ENCODE measurements at regions not wholly inside any gene's neighbourhood (a gene's known extent, or its start where the extent isn't known, plus 50 kb on each side); places are given as distances from the start of the nearest gene placed in this dataset.
A peak's percentile ranks its signal among the peaks of the same experiment; 100 is the strongest.

DNA sequence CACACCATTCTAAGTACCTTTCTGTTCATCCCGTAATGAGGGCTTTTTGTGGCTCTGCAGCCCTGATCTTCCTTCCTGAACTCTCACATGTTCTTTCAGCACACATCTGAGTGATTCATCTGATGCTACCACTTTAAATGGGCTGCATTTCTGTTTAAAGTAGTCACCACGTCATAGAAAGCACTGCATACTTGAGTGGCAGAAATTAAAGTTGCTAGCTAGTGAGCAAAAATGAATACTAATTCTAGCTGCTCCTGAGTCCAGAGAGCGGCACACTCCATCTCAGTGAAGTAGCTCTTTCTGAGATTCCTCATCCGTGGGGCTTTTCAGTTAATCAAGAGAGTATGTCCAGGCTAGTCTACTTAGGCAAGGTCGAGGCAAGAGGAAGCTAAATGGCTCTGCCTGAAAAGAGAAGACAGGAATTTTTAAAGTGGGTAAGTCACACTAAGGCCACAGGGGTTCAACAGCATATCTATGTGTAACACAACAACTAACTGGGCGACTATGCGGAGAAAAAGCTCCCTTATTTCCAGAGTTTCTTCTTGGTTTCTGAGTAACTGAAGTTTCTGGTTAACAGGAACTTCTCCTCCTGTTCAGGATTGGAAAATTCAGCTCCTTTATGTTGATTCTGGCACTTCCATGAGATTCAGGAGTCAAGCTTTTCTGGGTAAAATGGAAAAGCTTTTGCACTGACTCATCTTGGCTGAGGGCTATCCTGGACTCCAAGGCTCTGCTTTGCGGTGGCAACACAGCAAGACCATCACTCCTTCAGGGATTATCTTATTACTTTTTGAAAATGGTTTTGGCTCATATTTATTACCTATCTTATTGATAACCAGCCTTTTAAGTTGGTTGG is 109.5 kb downstream of the TAF11L14 start:
- Histone ChIP-seq H3K14ac (ENCODE audit: insufficient read length) (no peak overlapping the region), H3K36me3 (ENCODE audit: control insufficient read depth in 2 of 4, insufficient read depth in 4 of 4, low read length in 3 of 4) (no peaks in the 10 kb centered on the region), H3K18ac (ENCODE audit: extremely low read depth, low read length) (no peak overlapping the region), H3K79me2 (ENCODE audit: control insufficient read depth in 1 of 2, insufficient read depth in 2 of 2, low read length in 2 of 2) (no peaks in the 10 kb centered on the region), H2AFZ (ENCODE audit: low read length) (peak overlapping the region; percentile 87), H3K4ac (replicated peaks; ENCODE audit: insufficient read length, low read depth, low read length) (no peak overlapping the region), H3K27ac (ENCODE audit: low read depth, low read length) (no peak overlapping the region), H2BK12ac (ENCODE audit: low read depth, low read length) (no peak overlapping the region), H3K9me3 (ENCODE audit: insufficient read depth in 2 of 2, low read depth in 1 of 2, low read length in 1 of 2) (no peaks in the 10 kb centered on the region), H4K20me1 (replicated peaks in 1 of 2; ENCODE audit: control insufficient read depth in 1 of 2, insufficient read depth in 2 of 2, low read length in 2 of 2) (no peaks in the 10 kb centered on the region), H4K8ac (ENCODE audit: extremely low read depth, insufficient read depth, low read length) (no peak overlapping the region), H2BK5ac (ENCODE audit: low read depth, low read length) (no peak overlapping the region), H3K4me1 (replicated peaks in 1 of 4; ENCODE audit: control insufficient read depth in 3 of 4, insufficient read depth in 4 of 4, low read length in 3 of 4) (no peaks in the 10 kb centered on the region), H2BK120ac (replicated peaks; ENCODE audit: low read depth, low read length) (no peak overlapping the region), H3K4me2 (ENCODE audit: insufficient read depth in 1 of 2, low read depth in 2 of 2, low read length in 2 of 2) (no peak overlapping the region), H2BK15ac (ENCODE audit: low read length) (no peak overlapping the region), H3K4me3 (ENCODE audit: extremely low read depth in 1 of 4, insufficient read depth in 2 of 4, low read depth in 3 of 4, low read length in 4 of 4) (no peak overlapping the region), H3K27me3 (replicated peaks in 1 of 4; ENCODE audit: control insufficient read depth in 3 of 4, extremely low read depth in 1 of 4, insufficient read depth in 3 of 4, low read length in 3 of 4) (no peaks in the 10 kb centered on the region), H3K23ac (ENCODE audit: insufficient read length) (no peak overlapping the region), H3K79me1 (ENCODE audit: low read depth, low read length) (no peaks in the 10 kb centered on the region), H3K23me2 (ENCODE audit: low read depth, low read length) (peaks cover 2% of the 10 kb centered on the region; the same call in 1 of the 2 replicates), H2AK5ac (ENCODE audit: low read depth, low read length) (no peak overlapping the region), H4K91ac (replicated peaks; ENCODE audit: insufficient read length, low read length) (no peak overlapping the region), H4K5ac (ENCODE audit: insufficient read length, low read depth, low read length) (no peak overlapping the region), H3K9ac (replicated peaks in 1 of 4; ENCODE audit: extremely low read depth in 1 of 4, low read depth in 3 of 4, low read length in 3 of 4) (no peak overlapping the region), H3K56ac (replicated peaks; ENCODE audit: insufficient read length, low read depth, low read length) (no peak overlapping the region), H2BK20ac (ENCODE audit: low read length) (no peak overlapping the region)
- CTCF ChIA-PET (ENCODE audit: partially characterized antibody), result interaction anchor here (1.1 to 1.5 kb wide), 2 partner anchors 123 to 208 kb away, joined by 3 to 4 read pairs; no protein-coding TSS in a partner anchor
- no peak for DNase-seq (ENCODE audit: low read depth in 1 of 2, low spot score in 2 of 2)
- TF ChIP-seq KDM5A (IDR thresholded peaks at IDR 0.05; ENCODE audit: low read length), result no peak
- TF ChIP-seq GTF2F1 (IDR thresholded peaks at IDR 0.05; ENCODE audit: borderline replicate concordance, low read depth, low read length), result no peak
- no peak for TF ChIP-seq BCL11A (IDR thresholded peaks at IDR 0.05; ENCODE audit: low read depth in 2 of 2, low read length in 2 of 2)
- TF ChIP-seq EGR1 (IDR thresholded peaks at IDR 0.05; ENCODE audit: borderline replicate concordance, low read depth, low read length), result no peak
- TF ChIP-seq HDAC6 (IDR thresholded peaks at IDR 0.05; ENCODE audit: low read depth, low read length), result no peak
- TF ChIP-seq, protein P1, sequence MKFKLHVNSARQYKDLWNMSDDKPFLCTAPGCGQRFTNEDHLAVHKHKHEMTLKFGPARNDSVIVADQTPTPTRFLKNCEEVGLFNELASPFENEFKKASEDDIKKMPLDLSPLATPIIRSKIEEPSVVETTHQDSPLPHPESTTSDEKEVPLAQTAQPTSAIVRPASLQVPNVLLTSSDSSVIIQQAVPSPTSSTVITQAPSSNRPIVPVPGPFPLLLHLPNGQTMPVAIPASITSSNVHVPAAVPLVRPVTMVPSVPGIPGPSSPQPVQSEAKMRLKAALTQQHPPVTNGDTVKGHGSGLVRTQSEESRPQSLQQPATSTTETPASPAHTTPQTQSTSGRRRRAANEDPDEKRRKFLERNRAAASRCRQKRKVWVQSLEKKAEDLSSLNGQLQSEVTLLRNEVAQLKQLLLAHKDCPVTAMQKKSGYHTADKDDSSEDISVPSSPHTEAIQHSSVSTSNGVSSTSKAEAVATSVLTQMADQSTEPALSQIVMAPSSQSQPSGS (IDR thresholded peaks at IDR 0.05; ENCODE audit: low read length), result no peak
- no peak for TF ChIP-seq KDM4A (IDR thresholded peaks at IDR 0.05; ENCODE audit: low read depth, low read length, severe bottlenecking)
- no peak for TF ChIP-seq TEAD4 (IDR thresholded peaks at IDR 0.05; ENCODE audit: low read depth, low read length)
- no peak for TF ChIP-seq CEBPB (IDR thresholded peaks at IDR 0.05; ENCODE audit: low read depth, low read length)
- 94% methylated on average over 8 of the region's 8 CpGs; no CpG with 5 or more reads in 1 of the 2 experiments for WGBS, 2 experiments (ENCODE audit: extremely low coverage in 1 of 2, insufficient coverage in 1 of 2, insufficient read length in 1 of 2, insufficient replicate concordance in 2 of 2, low coverage in 1 of 2, low lambda C conversion rate in 2 of 2, missing lambda C conversion rate in 1 of 2)
- POLR2A ChIA-PET (ENCODE audit: partially characterized antibody), result no interaction called here
- FAIRE-seq, result no peak

All from H1 (cell line).